C4-2B (cell line): ENCODE measurements at regions not wholly inside any gene's neighbourhood (a gene's known extent, or its start where the extent isn't known, plus 50 kb on each side); places are given as distances from the start of the nearest gene placed in this dataset.

Experiments used
- H3K27ac ChIP-seq: fragments of 450-650 bp; 2 replicates; pipeline ENCODE4 v1.5.1; 2017
- CTCF ChIP-seq: fragments of 450-650 bp; conservative IDR thresholded peaks from 2 replicates; pipeline ENCODE4 v1.5.1; 2017; ENCODE audit warnings: mild to moderate bottlenecking
- ZFX ChIP-seq: fragments of 450-650 bp; IDR thresholded peaks from 2 replicates; pipeline ENCODE4 v1.6.1; 2017

GRCh38 chr3:159923336-159923735 lies 65.3 kb upstream of the IL12A start:
- no peak overlapping the region for H3K27ac ChIP-seq
- TF ChIP-seq CTCF (no peak), ZFX (no peak)

GRCh38 chr3:159923956-159924355 lies 64.7 kb upstream of the IL12A start:
- TF ChIP-seq ZFX = no peak
- no peak for TF ChIP-seq CTCF
- H3K27ac ChIP-seq = no peak overlapping the region

GRCh38 chr3:159924411-159924810 lies 64.2 kb upstream of the IL12A start:
- H3K27ac ChIP-seq = no peak overlapping the region
- TF ChIP-seq CTCF (no peak), ZFX (no peak)

GRCh38 chr3:159925248-159925647 lies 63.4 kb upstream of the IL12A start:
- no peak for TF ChIP-seq ZFX
- no peak for TF ChIP-seq CTCF
- H3K27ac ChIP-seq = no peak overlapping the region

GRCh38 chr3:159926573-159926972 lies 62.1 kb upstream of the IL12A start:
- TF ChIP-seq CTCF (no peak), ZFX (no peak)
- H3K27ac ChIP-seq = no peak overlapping the region

GRCh38 chr3:159928071-159928491 lies 60.6 kb upstream of the IL12A start:
- TF ChIP-seq CTCF = no peak
- no peak for TF ChIP-seq ZFX
- no peak overlapping the region for H3K27ac ChIP-seq

GRCh38 chr3:159928666-159929065 lies 60.0 kb upstream of the IL12A start:
- H3K27ac ChIP-seq = no peak overlapping the region
- TF ChIP-seq CTCF (no peak), ZFX (no peak)
